GM19455 (cell line): ENCODE measurements at regions not wholly inside any gene's neighbourhood (a gene's known extent, or its start where the extent isn't known, plus 50 kb on each side); places are given as distances from the start of the nearest gene placed in this dataset.
"Not testable (repeated sequence)": the region's sequence is repeated elsewhere in the genome, so short reads cannot be mapped to it uniquely, and the experiment has no call there.

ENCODE experiments used
- ATAC-seq: cut with Tn5 transposase; IDR thresholded peaks from one replicate; pipeline ENCODE4 v1.9.1; 2021; ENCODE audit not compliant: unreplicated experiment

DNA sequence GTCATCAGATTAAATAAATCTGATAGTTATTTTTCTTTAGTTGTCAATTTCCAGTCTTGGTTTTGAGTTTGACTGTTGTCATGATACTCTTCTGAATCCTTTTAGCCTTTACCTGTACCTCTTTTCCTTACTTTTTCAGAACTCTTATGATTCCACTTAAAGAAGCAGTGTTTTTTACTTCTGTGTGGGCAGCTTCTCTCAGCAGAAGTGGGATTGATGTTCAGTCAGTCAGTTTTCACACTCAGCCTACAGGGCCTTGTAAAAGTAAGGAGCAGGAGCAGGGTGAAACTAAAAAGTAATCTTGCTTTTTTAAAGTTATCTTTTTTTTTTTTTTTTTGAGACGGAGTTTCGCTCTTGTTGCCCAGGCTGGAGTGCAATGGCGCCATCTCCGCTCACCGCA lies 75.1 kb downstream of the HAUS1 start:
- no peak for ATAC-seq

DNA sequence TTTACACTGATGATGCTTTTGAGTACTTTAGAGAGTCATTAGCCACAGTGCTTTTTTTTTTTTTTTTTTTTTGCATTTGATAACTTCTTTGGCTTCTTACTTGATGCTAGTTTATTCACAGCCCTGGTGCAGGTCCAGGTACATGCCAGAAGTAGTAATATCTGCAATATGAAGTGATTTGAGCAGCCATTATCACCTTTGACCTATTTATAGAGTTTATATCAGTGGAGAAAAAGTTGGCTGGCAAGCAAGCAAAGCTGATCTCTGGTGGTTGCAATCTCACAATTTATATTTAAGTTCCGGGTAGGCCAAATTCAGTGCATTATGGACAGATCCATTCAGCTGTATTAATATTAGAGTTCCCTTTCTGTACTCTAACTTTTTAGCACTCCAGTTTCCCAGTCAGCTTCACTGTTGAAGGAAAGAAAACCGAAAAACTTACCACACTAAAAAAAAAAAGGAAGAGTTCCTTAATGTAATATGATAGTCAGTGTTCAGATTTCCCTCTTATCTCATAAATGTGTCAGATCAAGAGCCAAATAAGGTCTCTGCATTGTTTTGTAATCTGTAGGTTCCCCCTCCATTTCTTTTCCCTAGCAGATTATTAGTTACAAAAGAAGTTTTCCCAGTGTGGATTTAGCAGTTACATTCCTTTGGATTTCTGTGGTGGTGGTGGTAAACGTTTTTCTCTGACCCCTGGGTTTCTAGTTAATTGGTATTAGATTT lies 78.6 kb downstream of the HAUS1 start:
- no peak for ATAC-seq

DNA sequence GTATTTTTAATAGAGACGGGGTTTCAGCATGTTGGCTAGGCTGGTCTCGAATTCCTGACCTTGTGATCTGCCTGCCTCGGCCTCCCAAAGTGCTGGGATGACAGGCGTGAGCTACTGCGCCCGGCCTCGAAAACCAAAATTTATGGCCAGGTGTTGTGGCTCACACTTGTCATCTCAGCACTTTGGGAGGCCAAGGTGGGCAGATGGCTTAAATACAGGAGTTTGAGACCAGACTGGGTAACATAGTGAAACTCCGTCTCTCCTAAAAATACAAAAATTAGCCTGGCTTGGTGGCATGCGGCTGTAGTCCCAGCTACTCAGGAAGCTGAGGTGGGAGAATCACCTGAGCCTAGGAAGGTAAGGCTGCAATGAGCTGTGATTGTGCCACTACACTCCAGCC lies 80.1 kb downstream of the HAUS1 start:
- ATAC-seq = not testable (repeated sequence)

DNA sequence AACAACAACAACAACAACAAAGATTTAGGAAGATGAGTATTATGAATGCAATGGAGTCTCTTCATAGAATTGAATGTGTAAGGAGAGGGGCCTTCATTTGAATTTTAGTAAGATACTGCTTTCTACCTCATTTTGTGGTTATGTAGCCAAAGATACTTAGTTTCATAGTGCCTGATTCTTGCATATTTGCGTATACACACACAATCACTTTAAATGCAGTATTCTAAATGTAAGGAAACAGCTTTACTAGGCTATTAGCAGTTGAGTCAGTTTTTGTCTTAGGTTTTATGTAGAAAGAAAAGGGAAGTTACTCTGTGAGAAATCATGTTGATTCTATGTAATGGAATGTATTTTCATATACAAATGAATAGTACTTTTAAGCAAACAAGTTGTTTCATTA lies 80.5 kb downstream of the HAUS1 start:
- no peak for ATAC-seq

DNA sequence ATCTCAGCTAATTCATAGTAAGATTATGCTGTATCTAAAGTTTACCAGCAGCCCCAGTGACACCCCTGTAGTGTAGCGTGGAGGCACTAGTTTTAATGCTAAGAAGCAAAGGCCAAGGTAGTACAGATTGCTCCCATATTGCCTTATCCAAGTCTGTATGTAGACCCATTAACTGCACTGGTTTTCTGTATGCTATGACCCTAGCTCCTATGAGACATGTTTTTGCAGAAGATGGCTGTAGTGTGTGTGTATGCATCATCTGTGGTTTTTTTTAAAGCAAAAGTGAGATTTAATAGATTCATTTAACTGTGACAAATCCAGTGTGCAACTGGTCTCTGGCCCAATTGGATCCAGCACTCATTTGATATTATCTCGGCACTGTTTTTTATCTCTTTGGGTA lies 86.5 kb downstream of the HAUS1 start:
- ATAC-seq = no peak

DNA sequence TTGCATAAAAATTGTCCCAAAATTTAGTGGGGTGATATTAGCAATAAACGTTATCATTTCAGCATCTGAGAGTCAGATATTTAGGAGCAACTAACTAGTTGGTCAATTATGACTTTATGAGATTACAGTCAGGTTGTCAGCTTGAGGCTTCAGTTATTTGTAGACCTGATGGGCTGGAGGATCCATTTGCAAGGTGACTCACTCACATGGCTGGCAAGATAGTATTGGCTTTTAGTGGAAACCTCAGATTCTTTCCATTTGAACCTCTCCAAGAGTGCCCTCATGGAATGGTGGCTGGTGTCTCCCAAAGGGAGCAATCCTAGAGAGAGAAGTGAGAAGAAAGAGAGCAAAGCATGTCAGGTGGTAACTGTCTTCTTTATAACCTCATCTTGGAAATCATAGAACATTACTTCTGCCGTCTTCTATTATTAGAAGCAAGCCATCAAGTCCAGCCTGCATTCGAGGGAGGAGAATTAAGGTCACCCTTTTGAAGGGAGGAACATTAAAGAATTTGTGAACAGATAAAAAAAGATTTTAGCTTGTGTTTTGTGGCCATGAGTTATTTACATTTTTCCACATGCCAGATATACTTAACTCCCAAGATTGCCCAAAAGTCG lies 92.5 kb downstream of the HAUS1 start:
- no peak for ATAC-seq

DNA sequence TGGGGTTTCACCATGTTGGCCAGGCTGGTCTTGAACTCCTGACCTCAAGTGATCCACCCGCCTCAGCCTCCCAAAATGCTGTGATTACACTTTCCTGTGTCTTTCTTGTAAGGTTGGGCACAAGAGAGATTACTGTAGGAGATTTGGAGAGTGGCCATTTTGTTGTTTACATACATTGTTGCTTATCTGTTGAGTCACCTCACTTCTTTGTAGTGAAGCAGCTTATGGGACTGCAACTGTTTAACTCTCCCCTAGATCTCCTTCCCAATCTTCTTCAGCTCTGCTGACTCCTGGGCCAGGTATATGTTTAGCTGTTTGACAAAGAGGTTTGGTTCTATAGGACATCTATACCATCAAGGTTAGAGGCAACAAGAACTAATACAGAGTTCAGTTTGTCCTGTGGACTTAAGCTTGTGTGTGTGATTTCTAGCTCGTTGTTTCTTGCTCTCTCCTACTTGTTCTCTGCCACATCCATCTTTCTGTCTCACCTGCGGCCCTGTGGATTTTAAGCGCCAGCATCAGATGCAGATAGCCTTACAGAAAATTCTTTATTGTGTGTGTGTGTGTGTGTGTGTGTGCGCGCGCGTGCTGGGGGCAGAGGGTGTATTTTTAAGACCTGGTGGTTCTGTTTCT lies 95.4 kb downstream of the HAUS1 start:
- ATAC-seq = no peak

DNA sequence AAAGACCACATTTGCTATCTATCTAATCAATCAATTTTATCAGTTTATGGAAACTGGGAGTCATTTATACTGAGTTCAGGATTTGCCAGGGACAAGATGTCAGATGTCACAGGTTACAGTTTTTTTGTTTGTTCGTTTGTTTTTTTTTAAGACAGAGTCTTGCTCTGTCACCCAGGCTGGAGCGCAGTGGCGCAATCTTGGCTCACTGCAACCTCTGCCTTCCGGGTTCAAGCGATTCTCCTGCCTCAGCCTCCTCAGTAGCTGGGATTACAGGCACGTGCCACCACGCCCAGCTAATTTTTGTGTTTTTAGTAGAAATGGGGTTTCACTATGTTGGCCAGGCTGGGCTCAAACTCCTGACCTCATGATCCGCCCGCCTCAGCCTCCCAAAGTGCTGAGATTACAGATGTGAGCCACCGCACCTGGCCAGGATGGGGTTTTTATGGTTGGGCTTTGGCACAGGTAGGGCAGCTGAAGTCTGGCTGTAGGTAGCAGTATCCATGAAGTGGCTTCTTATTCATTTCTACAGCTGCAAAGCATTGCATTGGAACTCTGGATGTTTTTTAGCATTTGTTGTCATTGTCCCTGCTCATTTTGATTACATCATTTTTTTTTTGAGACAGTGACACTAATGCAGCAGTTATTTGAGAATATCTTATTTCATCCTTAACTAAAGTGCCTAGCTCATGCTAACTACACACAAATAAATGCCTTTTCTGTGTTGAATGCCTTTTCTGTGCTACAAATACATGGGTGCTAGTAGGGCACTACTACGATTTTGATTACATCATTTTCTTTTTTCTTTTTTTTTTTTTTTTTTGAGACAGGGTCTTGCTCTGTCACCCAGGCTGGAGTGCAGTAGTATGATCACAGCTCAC lies 96.2 kb downstream of the HAUS1 start:
- not testable (repeated sequence) for ATAC-seq

DNA sequence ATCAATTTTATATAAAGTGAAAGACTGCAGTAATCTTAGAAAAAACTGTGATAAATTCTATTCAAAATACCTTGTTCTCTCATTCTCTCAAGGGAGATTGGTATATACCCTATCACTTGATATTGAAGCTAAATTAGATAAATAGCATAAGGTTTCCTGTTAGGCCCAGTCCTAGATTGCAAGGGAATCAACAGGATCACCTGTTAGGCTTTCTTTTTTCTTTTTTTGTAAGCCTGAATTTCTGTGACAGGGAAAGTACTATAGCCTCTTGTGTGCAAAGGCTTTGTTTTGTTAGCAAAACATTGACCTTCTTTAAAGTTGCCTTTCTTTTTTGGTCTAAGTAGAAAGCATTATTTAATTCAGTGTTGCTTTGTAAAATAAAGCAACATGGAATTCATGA lies 100.0 kb downstream of the HAUS1 start:
- no peak for ATAC-seq

DNA sequence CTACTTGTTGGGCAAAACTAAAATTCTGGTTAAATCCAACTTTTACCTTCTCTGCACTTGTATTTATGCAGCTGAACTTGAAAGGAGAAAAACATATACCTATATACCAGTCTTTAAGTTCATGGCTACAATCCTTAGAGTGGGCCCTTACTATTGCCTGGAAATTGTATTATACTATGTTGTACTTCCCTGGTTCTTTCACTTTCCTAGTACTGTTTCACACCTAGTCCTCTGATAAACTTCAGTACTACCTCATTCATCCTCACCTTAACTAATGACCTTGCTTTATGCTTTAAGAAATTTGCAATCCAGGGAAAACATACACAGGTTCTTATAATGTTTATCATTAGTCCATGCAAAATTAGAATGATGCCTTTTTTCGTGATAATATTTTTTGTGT lies 103.8 kb downstream of the HAUS1 start:
- no peak for ATAC-seq

DNA sequence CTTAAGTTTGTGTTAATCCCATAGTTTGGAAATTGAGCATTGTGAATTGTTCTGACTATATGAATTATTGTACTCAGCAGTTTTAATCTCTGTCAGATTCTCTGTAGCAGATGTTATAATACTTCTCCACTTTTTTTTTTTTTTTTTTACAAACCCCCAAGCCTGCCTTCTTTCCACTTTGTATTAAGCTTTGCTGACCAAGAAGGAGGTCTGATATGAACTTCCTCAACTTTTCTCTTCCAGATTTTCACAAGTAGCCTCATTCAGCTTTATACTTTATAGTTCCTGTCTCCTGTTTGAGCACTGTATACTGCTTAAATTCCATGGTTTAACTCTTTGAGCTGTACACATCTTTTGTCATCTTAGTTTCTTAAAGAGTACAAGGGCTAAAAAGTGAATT lies 105.0 kb downstream of the HAUS1 start:
- no peak for ATAC-seq

DNA sequence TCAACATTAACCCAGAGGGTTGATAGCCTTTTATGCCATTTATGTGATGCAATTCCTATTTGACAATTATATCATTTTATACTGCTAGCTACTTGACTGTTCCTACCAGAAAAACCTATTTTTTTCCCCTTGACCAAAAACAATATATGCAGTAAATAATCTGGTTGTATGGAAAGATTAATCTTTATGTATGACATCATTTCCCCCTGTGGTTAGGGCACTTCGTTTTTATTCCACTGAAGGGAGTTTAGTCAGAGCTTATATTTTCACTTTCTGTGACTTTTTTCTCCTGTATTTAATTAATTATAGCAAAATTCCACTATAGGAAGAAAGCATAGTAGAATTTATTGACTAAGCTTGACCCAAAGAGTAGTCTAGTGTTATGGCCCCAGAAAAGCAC lies 107.6 kb downstream of the HAUS1 start:
- ATAC-seq = no peak

DNA sequence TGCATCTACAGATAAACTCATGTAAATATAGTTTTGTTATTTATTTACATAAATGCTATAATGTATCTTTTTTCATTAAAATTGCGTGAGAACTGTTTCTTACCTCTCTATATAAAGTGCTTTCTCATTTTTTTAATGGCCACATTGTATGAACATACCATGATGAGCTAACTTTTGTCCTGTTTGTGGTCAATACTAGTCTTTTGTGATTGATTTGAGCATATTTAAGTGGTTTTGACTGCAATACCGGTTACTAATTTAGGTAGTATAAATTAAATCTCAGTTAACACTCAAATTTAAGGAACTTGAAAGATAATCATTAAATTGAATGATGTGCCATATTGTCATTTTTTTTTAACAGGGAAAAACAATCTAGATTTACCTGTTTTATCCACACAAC lies 108.2 kb downstream of the HAUS1 start:
- no peak for ATAC-seq

DNA sequence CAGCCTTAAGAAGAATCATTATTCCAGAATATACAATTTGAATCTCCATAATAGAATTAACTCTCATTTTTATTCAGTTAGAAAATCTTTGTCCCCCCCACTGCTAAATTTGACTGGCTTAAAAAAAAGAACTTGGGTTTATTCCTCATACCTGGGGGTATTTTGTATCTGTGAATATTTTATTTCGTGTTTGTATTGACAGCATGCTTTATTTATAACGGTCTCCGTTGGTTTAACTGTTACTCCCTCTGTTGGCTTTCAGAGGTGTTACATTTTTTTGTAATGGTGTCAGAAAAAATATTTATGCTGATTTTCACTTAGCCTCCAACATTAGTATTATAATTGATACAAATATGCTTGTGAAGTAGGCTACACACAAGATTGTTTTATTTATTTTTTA lies 109.1 kb downstream of the HAUS1 start:
- no peak for ATAC-seq

DNA sequence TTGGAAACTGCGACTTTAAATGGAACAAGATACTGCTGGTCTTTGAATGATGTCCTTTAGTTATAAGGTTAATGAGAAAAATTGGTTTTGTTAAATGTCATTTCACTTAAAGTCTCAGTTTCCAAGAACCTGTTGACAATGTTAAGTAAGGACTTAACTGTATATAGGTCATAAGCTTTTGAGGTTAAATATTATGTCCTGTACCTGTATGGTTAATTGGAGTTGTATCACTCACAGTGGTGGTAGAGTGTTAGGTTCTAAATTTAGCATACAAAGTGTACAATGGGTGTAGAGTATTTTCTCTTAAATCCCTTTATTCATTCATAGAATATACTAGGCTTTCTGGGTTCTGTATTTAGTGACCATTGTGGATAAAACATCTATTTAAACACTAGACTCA lies 110.2 kb downstream of the HAUS1 start:
- no peak for ATAC-seq

DNA sequence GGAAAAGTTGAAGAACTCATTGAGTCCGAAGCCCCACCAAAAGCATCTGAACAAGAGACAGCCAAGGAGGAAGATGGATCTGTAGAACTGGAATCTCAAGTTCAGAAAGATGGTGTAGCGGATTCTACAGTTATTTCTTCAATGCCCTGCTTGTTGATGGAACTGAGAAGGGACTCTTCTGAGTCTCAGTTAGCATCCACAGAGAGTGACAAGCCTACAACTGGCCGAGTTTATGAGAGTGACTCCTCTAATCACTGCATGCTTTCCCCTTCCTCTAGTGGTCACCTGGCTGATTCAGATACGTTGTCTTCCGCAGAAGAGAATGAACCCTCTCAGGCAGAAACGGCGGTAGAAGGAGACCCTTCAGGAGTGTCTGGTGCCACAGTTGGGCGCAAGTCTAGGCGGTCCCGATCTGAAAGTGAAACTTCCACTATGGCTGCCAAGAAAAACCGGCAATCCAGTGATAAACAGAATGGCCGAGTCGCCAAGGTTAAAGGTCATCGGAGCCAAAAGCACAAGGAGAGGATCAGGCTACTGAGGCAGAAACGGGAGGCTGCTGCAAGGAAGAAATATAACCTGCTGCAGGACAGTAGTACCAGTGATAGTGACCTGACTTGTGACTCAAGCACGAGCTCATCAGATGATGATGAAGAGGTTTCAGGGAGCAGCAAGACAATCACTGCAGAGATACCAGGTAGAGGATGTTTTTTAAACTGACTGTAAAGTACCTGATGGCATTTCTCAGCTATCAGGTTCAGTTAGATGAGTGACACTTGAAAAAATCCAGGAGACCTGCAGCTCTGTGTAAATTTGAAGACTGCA lies 111.9 kb downstream of the HAUS1 start:
- ATAC-seq = no peak

DNA sequence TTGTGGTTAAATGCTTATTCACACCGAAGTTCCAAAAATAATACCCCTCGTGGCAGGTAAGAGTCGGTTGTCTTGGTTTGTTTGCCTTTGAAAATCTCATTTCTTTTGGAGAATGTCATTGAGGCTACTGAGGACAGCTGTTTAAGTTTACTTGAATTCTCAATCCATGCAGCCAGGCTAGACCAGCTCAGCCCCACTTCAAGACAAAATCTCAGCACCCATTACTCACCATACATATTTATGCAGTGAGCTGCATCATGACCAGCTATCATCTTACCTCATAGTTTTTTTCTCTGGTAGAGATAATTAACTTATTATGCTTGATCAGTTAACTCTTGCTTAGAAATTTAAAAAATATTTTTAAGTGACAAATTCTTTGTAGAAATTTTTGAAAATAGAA lies 115.9 kb downstream of the HAUS1 start:
- no peak for ATAC-seq

DNA sequence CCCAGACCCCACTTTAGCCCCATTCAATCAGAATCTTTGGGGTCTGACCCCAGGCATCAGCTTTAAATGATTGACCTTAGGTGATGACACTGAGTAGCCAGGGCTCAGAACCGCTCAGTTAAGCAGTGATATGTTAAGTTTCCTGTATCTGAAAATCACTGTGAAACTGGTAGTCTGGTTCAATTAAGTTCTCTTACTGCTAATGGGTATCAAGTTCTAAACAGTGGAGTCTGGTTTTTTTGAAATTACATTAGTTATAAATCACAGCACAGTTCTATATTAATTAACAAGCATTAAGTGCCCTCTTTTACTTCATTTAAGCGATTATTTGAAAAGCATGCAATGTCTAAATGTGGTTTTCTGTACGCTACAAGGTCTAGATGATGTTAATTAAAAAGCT lies 117.9 kb downstream of the HAUS1 start:
- ATAC-seq = no peak

DNA sequence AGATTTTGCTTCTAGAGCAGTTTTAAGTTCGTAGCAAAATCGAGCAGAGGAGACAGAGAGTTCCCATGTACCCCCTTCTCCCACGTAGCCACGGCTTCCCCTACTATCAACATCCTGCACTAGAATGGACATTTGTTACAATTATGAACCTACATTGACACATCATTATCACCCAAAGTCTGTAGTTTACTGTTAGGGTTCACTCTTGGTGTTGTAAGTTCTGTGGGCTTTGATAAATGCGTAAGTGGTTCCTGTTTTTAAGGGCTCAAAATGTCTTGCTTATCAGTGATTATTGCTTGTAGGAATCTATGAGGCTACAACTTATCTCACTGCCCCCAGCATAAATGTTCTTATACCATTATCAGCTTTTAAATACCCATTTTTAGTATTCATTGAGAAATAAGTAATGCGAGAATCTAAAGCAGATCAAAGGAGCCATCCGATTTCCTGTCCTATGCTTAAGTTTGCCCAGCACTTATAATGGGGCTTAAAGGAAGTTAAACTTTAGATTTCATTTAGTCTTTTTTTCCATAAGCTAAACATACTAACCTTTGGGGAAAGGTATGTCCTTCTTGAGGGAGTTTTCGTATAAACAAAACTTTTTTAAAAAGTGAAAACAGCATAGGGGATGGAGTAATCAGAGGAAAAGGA lies 118.7 kb downstream of the HAUS1 start:
- ATAC-seq = no peak

DNA sequence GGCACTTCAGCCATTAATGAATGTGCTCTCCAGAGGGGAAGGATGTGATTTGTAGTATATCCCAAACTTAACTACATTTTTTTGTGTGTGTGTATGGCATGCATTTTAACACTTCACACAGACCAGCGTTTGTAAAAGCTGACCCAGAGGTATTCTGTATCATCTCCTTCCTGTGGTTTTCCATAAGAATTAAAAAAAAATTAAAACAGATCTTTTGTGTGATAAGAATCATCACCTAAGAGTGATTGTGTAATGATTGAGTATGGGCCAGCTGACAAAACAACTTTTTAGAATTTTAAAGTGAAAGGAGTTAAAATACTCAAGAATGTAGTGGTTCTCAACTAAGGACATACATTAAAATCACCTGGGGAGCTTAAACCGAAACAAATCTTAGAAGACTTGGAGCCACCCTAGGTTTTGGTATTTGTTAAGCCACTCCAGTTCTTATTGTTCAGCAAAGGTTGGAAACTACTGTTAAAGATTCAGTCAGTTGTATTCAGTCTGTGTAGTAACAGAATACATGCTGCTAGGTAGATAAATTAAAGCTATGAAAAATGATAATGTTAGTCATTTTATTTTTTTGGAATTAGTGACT lies 120.1 kb downstream of the HAUS1 start:
- no peak for ATAC-seq
